Medulla oblongata (tissue), 1 donor: ENCODE measurements at regions not wholly inside any gene's neighbourhood (a gene's known extent, or its start where the extent isn't known, plus 50 kb on each side); places are given as distances from the start of the nearest gene placed in this dataset.
"Not testable (repeated sequence)": the region's sequence is repeated elsewhere in the genome, so short reads cannot be mapped to it uniquely, and the experiment has no call there.

Experiments
- DNase-seq: peaks from one replicate; pipeline ENCODE4 v3.0.0-alpha.2; 2015; ENCODE audit errors: extremely low spot score

DNA sequence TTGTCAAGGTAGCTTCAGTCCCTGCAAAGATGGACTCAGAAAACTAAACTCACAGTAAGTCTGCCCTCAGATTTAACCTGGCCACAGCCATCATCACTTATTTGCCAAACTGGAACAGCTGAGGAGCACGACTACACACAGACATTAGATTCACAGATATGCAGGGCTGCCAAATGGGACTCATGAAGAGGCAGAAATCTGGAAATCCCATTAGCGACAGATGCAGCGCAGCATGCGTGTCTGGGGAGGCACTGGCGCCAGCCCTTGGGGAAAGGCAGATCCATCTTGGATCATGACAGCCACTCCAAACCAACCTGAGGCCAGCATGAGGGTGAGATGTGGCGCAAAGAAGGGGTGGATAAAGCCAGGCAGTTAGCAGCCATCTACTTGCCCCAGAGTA is 160.7 kb upstream of the TSC22D2 start:
- no peak for DNase-seq

DNA sequence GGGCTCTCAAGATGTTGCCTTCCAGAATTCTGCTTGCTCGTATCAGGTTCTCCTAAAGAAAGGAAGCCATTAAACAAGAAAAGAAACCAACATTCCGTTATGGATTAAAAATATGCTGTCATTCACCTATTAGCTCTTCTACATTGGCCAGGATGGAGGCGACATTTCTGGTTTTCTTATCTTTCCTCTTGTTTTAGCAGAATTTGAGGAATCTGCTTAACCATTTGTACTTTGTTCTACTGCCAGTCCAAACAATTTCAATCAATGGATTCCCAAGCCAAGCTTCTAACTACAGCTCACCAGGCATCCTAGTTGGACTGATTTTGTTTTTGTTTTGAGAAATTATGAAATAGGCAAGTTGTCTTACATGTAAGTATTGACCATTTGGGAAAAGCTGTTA is 164.6 kb upstream of the TSC22D2 start:
- no peak for DNase-seq

DNA sequence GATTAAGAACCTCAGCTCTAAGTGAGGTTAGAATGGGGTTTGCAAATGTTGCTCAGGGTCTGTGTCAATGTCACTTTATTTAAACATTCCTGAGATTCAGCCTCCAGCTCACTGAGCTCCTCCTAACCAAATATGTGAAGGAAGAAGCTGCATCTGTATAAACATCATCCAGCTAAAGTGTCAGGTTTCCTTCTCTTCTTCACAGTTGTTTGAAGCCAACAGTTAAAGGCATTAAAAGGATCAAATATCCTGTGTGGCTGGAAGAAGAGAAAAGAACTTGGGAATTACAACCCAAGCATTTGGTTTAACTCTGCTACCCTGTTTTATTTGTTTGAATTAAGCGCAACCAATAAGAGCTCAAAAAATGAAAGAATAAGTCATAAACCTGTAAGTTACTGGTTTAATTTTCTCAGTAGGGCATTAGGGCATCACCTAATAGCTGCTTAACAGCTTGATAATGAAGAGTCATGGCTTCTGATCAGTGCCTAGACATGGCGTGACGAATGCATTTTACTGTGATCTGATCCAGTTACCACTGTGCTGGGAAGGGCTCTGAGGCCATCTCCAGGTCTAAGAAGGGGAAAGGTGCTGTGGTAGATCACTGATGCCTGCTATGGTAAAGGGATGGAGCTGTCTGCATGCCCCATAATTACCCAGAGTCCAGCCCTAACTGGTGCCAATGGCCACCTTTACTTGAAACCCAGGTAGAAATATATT is 165.7 kb upstream of the TSC22D2 start:
- no peak for DNase-seq

GRCh38 chr3:150240891-150241290 is 167.2 kb upstream of the TSC22D2 start:
- no peak for DNase-seq

DNA sequence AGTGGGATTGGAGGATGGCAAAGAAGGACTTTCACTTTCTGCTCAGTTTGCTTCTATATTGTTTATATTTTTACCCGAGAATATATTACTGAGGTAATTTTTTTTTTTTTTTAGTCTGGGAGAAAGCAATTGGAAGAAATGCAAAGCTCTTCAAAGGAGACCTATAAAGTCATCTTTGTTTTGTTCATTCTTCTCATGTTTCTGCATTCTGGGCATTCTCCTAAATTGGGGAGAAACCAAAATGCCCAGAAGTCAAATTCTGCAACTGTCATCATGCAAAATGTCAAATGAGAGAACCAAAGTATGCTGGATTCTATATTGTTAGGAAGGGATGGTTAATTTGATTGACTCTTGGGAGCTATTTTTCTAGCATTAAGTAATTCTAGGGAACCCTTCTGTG is 168.3 kb upstream of the TSC22D2 start:
- DNase-seq: no peak

DNA sequence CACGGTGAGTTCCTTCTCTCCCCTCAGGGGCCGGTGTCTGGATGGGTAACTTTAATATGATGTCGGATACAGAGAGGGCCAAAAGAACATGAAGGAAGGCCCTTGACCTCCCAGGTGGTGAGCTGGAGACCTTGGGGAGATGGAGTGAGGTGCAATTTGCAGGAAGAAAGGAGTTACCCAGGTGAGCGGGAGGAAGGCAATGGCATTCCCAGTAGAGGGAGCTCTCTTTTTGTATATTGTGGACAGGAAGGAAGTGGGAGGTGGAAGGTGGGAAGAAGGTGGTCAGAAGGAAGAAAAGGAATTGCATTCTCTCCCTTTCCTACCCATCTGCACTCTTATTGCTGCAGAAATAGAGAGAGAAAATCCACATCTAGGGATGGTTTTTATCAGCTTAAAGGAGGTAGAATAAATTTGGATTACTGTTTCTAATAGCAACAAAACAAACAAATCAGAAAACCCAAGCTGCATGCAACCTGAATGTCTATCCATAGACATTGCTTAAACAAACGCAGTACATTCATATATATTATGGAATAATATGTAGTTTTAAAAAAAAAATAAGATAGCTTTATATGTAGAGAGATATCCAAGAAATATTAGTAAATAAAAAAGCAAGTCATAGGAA is 169.0 kb upstream of the TSC22D2 start:
- no peak for DNase-seq

GRCh38 chr3:150238048-150238802 is 169.9 kb upstream of the TSC22D2 start:
- no peak for DNase-seq

GRCh38 chr3:150237490-150237889 is 170.6 kb upstream of the TSC22D2 start:
- DNase-seq: no peak

DNA sequence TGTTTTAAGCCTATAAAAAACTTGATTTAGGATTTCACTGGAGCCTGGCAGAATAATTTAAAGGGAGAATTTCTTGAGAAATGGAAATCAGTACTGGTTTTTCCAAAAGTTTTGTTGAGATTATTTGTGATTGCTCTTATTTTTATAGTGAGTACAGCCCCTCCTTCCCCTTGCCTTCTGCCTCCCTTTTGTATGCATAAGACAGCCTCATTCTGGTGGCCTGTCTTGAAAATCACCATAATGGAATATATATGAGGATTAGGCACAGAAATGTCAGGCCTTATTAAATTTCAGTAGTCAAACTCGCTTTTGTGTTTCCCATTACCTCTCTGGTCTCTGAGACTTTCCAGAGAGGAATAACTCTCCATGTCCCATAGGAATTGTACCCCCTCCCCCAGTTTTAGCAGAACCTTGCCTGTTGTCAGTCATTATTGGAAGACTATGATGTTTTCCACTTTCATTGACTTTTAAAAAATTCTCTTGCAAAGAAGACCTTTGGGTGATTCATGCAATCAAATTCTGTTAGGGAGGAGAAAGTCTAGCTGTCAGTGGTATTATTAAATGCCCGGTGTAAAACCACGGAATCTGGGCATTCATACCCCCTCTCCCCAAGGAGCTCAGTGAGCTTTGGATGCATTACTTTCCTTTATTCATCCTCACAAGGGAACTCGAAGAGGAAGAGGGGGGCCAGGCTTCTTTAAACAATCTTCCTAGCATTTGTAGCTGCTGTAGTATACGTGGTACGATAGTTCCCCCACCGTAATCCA is 171.6 kb upstream of the TSC22D2 start:
- DNase-seq: no peak

GRCh38 chr3:150235799-150236198 is 172.3 kb upstream of the TSC22D2 start:
- no peak for DNase-seq

GRCh38 chr3:150232992-150233451 is 175.1 kb upstream of the TSC22D2 start:
- peak; percentile 69 for DNase-seq

DNA sequence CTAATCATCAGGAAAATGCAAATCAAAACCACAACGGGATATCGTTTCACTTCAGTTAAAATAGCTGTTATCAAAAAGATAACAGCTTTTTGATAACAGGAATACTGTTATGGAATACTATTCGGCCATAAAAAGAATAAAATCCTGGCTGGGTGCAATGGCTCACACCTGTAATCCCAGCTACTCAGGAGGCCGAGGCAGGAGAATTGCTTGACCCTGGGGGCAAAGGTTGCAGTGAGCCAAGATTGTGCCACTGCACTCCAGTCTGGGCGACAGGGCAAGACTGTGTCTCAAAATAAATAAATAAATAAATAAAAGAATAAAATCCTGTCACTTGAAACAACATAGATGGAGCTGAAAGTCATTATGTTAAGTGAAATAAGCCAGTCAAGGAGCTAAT is 178.1 kb upstream of the TSC22D2 start:
- no peak for DNase-seq

- not testable (repeated sequence) for DNase-seq
Observed at GRCh38 chr3:150228626-150229025, 179.5 kb upstream of the TSC22D2 start.

DNA sequence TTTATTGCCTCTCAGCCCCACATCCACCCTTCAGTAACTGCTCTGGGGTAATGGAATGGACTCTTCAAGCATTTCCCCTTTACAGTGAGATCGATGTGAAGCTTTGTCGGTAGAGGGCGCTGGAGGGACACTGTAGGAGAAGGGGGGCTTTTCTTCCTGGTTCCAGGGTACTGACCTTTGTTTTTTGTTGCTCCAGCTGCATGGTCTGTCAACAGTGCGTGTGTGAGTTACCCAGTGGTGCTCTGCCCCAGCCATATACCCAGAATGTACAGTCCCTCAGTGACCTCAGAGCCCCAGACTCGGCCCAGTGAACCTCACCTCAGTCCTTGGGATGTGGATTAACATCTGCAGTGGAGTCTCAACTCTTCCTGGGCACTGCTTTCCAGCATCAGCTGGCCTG is 180.3 kb upstream of the TSC22D2 start:
- DNase-seq: peak; percentile 83

DNA sequence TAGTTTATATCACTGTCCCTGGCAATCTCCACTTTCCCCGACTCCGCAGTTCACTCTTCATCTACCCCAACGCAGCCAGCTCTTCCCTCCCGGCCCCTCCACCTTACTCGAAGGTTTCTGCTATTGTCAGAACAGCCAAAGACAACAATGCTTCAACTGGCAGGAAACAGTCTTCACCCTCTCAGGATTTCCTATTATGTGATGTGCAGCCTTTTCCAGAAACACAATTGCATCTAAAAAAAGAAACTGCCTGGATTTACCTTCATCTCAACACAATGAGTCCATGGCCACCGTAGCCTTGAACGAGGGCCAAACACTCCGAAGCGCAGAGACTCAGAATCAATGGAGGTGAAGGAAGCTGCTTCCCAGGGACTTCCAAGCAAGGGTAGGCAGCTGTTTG is 182.1 kb upstream of the TSC22D2 start:
- DNase-seq: no peak

- DNase-seq: no peak
Observed at GRCh38 chr3:150223558-150223957, 184.5 kb upstream of the TSC22D2 start.

DNA sequence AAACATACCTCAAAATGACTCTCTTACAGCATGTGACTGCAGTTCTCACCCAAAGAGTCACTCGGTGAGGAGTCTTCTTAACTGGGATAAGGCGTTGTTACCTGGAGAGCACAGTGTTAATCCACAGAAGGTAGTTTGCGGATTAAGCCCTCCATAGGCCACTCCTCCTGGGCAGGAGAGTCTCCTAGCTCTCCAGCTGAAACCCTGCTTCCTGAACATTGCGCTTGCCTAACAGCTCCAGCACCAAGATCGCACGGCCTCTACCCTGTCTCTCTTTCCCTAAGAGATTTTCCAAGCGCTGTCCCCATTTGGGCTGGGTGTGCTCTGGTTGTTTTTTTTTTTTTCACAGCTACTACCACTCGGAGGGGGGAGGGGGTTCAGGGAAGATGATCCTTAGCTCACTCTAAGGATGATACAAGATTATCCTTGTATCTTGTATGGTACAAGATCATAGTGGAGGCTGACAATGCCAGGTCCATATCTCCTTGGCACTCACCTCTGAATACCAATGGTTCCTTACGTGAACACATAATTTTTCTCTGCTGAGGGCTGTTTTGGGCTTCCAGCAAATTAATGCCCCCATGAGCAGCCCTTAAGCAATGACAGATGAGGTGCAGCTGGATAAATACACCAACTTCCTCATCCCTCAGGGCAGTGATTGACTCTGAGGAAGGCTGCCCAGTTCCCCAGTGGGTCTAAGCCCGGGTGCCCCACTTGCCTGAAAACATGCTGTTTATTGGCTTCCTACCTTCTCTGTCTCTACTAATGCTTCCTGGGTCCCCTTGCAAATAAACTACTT is 185.2 kb upstream of the TSC22D2 start:
- DNase-seq: no peak

- no peak for DNase-seq
Observed at GRCh38 chr3:150221904-150222523, 186.1 kb upstream of the TSC22D2 start.

DNA sequence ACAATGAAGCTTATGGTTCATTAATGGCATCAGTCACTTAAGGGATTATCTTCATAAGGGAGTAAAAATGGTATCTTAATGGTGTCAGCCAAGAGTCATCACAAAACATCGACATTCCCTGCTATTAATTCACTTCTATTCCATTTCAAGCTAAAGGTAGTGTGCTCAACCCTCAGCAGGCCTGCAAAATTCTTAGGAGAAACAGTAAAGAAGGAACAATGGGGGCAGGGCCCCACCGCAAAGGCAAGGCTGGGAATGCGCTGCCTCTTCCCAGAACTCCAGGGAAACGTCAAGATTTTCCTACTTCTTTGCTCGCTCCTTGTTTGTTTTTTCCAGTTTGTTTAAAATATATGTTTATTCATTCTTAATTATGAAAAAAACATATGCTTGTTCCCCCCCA is 187.3 kb upstream of the TSC22D2 start:
- no peak for DNase-seq

DNA sequence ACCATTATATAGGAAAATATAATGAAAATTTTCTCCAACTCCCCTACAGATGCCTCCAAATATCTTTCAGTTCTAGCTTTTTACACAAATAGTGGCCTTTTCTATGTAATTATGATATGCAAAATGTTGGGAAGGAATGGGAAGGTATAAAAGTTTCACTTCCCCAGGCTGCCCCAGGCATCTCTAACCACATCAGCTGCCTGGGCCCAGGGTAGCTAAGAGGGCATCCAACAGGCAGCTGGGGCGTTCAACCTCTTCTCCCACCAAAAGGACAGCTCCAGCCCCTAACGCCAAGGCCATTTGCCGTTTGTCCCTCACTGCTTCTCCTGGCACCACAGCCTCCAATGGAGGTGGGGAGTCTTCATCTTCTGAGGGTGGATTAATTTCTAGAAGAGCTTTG is 188.1 kb upstream of the TSC22D2 start:
- DNase-seq: no peak

DNA sequence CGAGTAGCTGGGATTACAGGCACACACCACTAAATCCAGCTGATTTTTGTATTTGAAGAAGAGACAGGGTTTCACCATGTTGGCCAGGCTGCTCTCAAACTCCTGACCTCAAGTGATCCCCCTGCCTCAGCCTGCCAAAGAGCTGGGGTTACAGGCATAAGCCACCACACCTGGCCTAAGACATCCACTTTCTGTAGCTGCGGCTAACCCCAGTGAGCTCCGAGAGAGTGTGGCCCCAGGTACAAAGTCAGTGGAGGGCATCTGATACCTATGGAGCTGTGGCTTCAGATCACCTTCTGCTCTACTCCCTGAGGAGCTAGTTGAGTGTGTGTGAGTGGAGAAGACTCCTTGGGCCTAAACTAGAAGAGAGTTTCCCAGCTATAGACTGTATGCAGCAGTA is 189.3 kb upstream of the TSC22D2 start:
- DNase-seq: no peak
